ENCODE measurements at regions not wholly inside any gene's neighbourhood (a gene's known extent, or its start where the extent isn't known, plus 50 kb on each side); places are given as distances from the start of the nearest gene placed in this dataset.

GRCh38 chr6:76706086-76706485 lies 633.6 kb upstream of the IMPG1 start:
- no peaks in the 10 kb centered on the region for H3K9me3 ChIP-seq (ENCODE audit: control insufficient read depth, insufficient read depth, low read length)
- ChIA-PET CTCF (no interaction called here), POLR2A (no interaction called here)

DNA sequence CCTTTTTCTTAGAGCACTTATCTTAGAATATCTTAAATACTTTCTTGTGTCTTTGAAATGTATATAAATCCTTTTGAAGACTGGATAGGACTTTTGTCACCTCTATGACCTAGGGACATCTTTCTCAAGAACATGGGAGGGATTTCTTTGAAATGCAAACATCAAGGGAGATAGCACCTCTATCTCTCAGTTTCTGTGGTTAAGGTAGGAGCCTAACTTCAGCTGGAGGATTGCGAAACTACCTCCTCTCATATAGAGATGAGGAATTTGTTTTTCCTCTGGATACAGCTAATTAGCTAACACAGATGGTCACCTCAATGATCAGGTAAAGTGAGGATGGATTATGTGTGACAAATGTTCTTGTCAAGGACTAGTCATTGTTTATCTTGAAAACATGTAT lies 631.3 kb upstream of the IMPG1 start:
- Histone ChIP-seq H3K9me3 (ENCODE audit: control insufficient read depth, insufficient read depth, low read length) (no peaks in the 10 kb centered on the region), H3K27ac (ENCODE audit: low read depth, low read length) (no peak overlapping the region), H3K27me3 (ENCODE audit: control insufficient read depth, insufficient read depth, low read length) (no peaks in the 10 kb centered on the region), H3K4me3 (ENCODE audit: low read depth, low read length) (no peak overlapping the region)
- TF ChIP-seq, protein P1, sequence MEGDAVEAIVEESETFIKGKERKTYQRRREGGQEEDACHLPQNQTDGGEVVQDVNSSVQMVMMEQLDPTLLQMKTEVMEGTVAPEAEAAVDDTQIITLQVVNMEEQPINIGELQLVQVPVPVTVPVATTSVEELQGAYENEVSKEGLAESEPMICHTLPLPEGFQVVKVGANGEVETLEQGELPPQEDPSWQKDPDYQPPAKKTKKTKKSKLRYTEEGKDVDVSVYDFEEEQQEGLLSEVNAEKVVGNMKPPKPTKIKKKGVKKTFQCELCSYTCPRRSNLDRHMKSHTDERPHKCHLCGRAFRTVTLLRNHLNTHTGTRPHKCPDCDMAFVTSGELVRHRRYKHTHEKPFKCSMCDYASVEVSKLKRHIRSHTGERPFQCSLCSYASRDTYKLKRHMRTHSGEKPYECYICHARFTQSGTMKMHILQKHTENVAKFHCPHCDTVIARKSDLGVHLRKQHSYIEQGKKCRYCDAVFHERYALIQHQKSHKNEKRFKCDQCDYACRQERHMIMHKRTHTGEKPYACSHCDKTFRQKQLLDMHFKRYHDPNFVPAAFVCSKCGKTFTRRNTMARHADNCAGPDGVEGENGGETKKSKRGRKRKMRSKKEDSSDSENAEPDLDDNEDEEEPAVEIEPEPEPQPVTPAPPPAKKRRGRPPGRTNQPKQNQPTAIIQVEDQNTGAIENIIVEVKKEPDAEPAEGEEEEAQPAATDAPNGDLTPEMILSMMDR (IDR thresholded peaks at IDR 0.05; ENCODE audit: low read depth, low read length), result no peak
- ChIA-PET CTCF (no interaction called here), POLR2A (no interaction called here)
- no peak for DNase-seq (ENCODE audit: low read depth, low spot score)

More at GRCh38 chr6:76706086-76706485, 633.6 kb upstream of the IMPG1 start:
- H3K27ac ChIP-seq (ENCODE audit: low read depth, low read length), result no peak overlapping the region
- TF ChIP-seq, protein P1 (IDR thresholded peaks at IDR 0.05; ENCODE audit: low read depth, low read length), result no peak
- no peaks in the 10 kb centered on the region for H3K27me3 ChIP-seq (ENCODE audit: control insufficient read depth, insufficient read depth, low read length)
- H3K4me3 ChIP-seq (ENCODE audit: low read depth, low read length), result no peak overlapping the region
- no peak for DNase-seq (ENCODE audit: low read depth, low spot score)

DNA sequence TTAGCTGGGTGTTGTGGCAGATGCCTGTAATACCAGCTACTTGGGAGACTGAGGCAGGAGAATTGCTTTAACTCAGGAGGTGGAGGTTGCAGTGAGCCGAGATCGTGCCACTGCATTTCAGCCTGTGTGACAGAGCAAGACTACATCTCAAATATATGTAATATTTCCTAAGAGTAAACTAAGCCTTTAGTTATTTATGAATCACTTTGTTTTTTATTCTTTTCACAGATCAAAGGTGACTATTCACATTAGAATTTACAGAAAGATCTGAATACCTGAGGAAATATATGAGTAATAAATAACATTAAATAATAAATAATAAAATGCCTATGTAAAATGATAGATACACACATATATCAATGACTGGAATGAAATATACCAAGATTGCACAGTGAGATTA lies 630.8 kb upstream of the IMPG1 start:
- no peak overlapping the region for H3K27ac ChIP-seq (ENCODE audit: low read depth, low read length)
- DNase-seq (ENCODE audit: low read depth, low spot score), result no peak
- ChIA-PET CTCF (no interaction called here), POLR2A (no interaction called here)
- H3K9me3 ChIP-seq (ENCODE audit: control insufficient read depth, insufficient read depth, low read length), result no peaks in the 10 kb centered on the region
- TF ChIP-seq, protein P1 (IDR thresholded peaks at IDR 0.05; ENCODE audit: low read depth, low read length), result no peak
- H3K27me3 ChIP-seq (ENCODE audit: control insufficient read depth, insufficient read depth, low read length), result no peaks in the 10 kb centered on the region
- no peak overlapping the region for H3K4me3 ChIP-seq (ENCODE audit: low read depth, low read length)

GRCh38 chr6:76702187-76702586 lies 629.7 kb upstream of the IMPG1 start:
- ChIA-PET POLR2A (no interaction called here), CTCF (no interaction called here)
- Histone ChIP-seq H3K27ac (ENCODE audit: low read depth, low read length) (no peak overlapping the region), H3K27me3 (ENCODE audit: control insufficient read depth, insufficient read depth, low read length) (no peaks in the 10 kb centered on the region), H3K4me3 (ENCODE audit: low read depth, low read length) (no peak overlapping the region), H3K9me3 (ENCODE audit: control insufficient read depth, insufficient read depth, low read length) (no peaks in the 10 kb centered on the region)
- TF ChIP-seq, protein P1 (IDR thresholded peaks at IDR 0.05; ENCODE audit: low read depth, low read length), result no peak
- no peak for DNase-seq (ENCODE audit: low read depth, low spot score)

DNA sequence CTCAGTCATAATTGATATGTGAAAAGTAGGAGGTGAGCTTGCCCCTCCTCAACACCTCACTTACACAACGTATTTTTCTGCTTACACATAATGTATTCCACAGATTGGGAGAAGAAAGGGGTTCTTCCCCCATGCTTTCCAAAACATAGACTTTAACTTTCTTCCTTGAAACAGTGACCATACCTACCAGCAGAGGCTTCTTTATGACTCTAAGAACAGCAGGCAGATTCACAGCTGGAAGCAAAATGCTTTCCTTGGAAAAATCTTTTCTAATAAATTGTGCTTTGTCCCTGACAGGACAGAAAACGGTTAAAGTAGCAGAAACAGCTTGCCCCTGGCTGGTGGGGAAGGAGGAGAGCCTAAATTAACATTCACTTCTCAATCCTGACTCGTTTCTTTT lies 629.1 kb upstream of the IMPG1 start:
- DNase-seq (ENCODE audit: low read depth, low spot score), result no peak
- TF ChIP-seq, protein P1 (IDR thresholded peaks at IDR 0.05; ENCODE audit: low read depth, low read length), result no peak
- ChIA-PET POLR2A (no interaction called here), CTCF (no interaction called here)
- Histone ChIP-seq H3K4me3 (ENCODE audit: low read depth, low read length) (no peak overlapping the region), H3K27ac (ENCODE audit: low read depth, low read length) (no peak overlapping the region), H3K9me3 (ENCODE audit: control insufficient read depth, insufficient read depth, low read length) (no peaks in the 10 kb centered on the region), H3K27me3 (ENCODE audit: control insufficient read depth, insufficient read depth, low read length) (no peaks in the 10 kb centered on the region)
